ENCODE measurements at regions not wholly inside any gene's neighbourhood (a gene's known extent, or its start where the extent isn't known, plus 50 kb on each side); places are given as distances from the start of the nearest gene placed in this dataset.

DNA sequence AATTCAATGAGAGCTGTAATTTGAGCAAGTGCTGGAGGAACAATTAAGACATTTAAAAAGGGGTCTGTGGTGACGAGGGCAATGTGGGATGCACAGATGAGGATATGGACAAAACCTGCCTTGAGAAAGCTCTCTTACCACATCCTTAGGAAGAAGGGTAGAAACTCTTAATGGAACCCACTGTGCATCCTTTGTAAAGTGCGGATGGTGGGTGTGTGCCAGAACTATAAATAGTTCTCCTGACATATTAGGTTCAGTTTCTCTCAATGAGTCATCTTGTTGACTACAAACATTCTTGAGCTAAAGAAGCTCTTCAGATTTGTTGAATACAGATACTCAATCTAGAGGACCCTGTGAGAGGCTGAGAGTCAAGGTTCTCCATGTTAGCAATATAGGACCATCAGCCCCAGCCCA, 106.1 kb upstream of the ANO4 start:
- no peak for TF ChIP-seq EZH2 (IDR thresholded peaks at IDR 0.05; ENCODE audit: insufficient read depth, poor library complexity, severe bottlenecking)
- no peak for TF ChIP-seq EZH2phosphoT487 (IDR thresholded peaks at IDR 0.05; ENCODE audit: insufficient read depth, low read depth)
